T-helper 17 cell (primary cell): ENCODE measurements at regions not wholly inside any gene's neighbourhood (a gene's known extent, or its start where the extent isn't known, plus 50 kb on each side); places are given as distances from the start of the nearest gene placed in this dataset.

Experiments
- ATAC-seq: fragments of 150-1000 bp; cut with Tn5 transposase; 2 replicates; pipeline ENCODE4 v1.10.0; 2021; ENCODE audit warnings: mild to moderate bottlenecking, moderate library complexity
- DNase-seq, 3 donors: peaks; one replicate each; pipeline versions ENCODE4 v3.0.0 to v3.0.0-alpha.2; 2020 to 2021
- H3K9me3 ChIP-seq: one replicate; pipeline ENCODE4 v1.7.0; 2013; ENCODE audit warnings: low read length, mild to moderate bottlenecking; ENCODE audit not compliant: control insufficient read depth, poor library complexity, severe bottlenecking
- H3K27ac Mint-ChIP-seq: one replicate; pipeline ENCODE4 v1.8.0; 2022; ENCODE audit warnings: mild to moderate bottlenecking, moderate library complexity, mixed read lengths
- H3K27me3 Mint-ChIP-seq: one replicate; pipeline ENCODE4 v1.8.0; 2022; ENCODE audit warnings: mixed read lengths
- H3K36me3 Mint-ChIP-seq: one replicate; pipeline ENCODE4 v1.8.0; 2022; ENCODE audit warnings: low read depth, mixed read lengths
- H3K4me1 Mint-ChIP-seq: one replicate; pipeline ENCODE4 v1.8.0; 2022; ENCODE audit warnings: mild to moderate bottlenecking, mixed read lengths
- H3K4me3 Mint-ChIP-seq: one replicate; pipeline ENCODE4 v1.8.0; 2022; ENCODE audit warnings: mild to moderate bottlenecking, moderate library complexity, mixed read lengths

DNA sequence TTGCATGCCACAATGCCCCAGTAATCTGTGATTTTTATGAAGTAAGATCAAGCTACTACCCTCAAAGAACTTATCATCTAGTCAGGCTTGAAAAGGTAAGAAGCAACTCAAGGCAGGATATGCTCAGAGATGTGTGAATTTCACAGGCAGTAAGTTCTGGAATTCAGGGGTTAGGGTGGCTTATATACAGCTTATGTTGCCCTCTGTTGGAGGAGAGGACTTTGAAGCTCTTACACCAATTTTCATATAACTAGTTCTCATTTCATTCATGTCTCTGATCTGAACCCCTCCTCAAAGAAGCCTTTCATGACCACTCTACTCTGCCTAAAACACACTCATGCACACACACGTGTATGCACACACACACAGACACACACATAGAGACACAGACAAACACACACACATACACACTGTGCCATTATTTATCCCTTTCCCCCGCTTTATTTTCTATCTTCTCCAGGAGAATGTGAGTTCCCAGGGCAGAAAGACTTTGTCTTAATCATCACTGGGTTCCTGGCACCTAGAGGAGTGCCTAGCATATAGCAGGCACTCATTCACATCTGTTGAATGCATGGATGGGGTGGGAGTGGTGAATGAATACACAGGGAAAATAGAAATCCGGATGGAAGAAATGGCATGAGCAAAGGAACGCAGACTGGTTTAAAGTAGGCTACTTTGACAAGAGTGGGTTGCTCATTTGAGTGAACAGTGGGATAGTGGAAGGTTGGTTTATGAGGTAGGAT is 220.7 kb upstream of the ZBED5 start:
- Mint-ChIP-seq H3K27me3 (peaks cover 52% of the 10 kb centered on the region), H3K4me3 (no peak overlapping the region), H3K4me1 (peaks cover 6% of the 10 kb centered on the region), H3K27ac (no peak overlapping the region), H3K36me3 (peaks cover 7% of the 10 kb centered on the region)
- H3K9me3 ChIP-seq, result no peaks in the 10 kb centered on the region
- DNase-seq (no peak), ATAC-seq (no peak)

DNA sequence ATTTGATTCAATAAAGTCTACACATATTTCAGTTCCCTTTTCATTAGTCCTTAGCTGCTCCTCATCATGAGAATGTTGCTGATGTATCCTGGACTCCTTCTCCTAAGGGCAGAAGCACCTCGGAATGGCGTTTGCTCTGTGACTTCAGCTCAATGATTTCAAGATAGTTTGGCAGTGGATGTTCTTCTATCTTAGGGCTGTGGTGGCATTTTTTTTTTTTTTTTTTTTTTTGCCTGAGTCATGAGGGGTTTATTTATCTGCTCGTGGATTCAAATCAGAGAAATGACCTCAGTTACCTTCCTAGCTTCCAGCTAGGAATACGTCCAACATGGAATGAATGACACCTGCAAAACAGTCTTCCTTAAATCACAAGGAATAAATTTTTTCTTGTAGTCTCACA is 220.0 kb upstream of the ZBED5 start:
- no peaks in the 10 kb centered on the region for H3K9me3 ChIP-seq
- Mint-ChIP-seq H3K27ac (peak overlapping the region; percentile 0), H3K4me3 (no peak overlapping the region), H3K4me1 (peaks cover 12% of the 10 kb centered on the region), H3K36me3 (peaks cover 7% of the 10 kb centered on the region), H3K27me3 (peaks cover 57% of the 10 kb centered on the region)
- ATAC-seq (no peak), DNase-seq (no peak)

DNA sequence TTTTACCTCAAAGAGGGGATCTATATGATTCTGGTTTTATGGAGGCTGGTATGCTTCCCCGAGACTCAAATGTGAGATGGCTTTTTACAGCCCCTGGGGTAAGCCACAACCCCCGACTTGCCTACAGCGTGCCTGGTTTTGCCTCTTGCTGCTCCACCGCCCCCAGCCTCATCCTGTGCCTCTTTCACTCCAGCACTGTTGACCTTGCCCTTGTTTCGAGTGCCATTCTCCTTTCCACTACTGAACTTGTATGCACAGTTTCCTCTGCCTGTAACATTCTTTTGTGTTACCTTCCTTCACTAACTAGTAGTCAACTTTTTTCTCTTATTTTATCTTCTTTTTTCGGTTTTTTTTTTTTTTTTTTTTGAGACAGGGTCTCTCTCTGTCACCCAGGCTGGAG is 219.0 kb upstream of the ZBED5 start:
- DNase-seq, result no peak
- Mint-ChIP-seq H3K4me1 (peaks cover 17% of the 10 kb centered on the region), H3K27me3 (peaks cover 54% of the 10 kb centered on the region), H3K36me3 (peaks cover 10% of the 10 kb centered on the region), H3K27ac (no peak overlapping the region), H3K4me3 (no peak overlapping the region)
- ATAC-seq, result no peak
- no peaks in the 10 kb centered on the region for H3K9me3 ChIP-seq

DNA sequence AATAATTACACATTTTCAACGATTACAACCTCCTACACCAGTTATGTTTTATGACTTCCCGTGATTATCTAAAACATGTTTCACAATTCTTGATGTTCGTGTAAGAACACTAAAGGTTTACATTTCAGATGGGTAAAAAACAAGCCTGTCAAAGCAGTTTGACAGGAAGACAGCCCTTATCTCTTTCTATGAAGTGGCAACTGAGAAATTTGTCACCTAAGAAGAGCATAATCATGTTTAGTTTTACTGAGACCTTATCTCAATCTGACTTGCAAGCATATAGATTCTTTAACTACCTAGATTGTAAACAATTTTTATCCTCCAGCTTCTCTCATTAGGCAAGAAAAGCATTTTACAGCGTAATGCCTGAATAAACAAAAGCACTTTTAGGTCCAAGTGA is 218.4 kb upstream of the ZBED5 start:
- no peak for ATAC-seq
- Mint-ChIP-seq H3K36me3 (peaks cover 10% of the 10 kb centered on the region), H3K4me3 (no peak overlapping the region), H3K27me3 (peaks cover 49% of the 10 kb centered on the region), H3K27ac (no peak overlapping the region), H3K4me1 (peaks cover 17% of the 10 kb centered on the region)
- no peaks in the 10 kb centered on the region for H3K9me3 ChIP-seq
- DNase-seq, result no peak

DNA sequence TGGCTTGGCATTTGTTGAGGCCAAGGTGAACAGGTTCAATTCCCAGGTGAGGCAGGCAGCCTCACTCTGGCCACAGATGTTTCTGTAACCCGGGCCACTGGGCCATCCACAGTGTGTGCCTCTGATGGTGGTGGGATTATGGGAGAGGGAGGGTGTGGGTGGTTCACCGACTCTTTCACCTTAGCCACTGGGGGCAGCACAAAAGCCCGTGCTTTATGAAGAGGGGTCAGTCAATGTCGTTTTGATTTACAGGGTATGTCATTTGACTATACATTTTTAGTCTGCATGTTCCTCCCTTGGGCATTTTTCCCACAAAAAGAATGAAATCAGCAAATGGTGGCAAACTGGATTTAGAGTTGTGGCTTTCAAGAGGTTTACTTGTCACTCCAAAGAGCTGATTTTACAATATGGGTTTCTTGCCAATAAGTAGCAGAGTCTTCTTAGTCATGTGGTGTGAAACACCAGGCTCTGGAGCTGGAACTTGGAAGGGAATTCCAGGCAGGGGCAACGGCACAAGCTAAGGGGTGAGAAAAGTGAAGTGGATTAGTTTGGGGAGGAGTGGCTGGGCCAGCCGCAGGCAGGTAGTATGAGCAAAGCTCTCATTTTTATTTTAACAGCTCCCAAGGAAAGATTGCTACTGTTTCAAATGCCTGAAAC is 217.8 kb upstream of the ZBED5 start:
- H3K36me3 Mint-ChIP-seq, result peaks cover 8% of the 10 kb centered on the region
- no peak overlapping the region for H3K4me3 Mint-ChIP-seq
- no peak overlapping the region for H3K27ac Mint-ChIP-seq
- peaks cover 17% of the 10 kb centered on the region for H3K4me1 Mint-ChIP-seq
- no peaks in the 10 kb centered on the region for H3K9me3 ChIP-seq
- DNase-seq (no peak), ATAC-seq (no peak)
- H3K27me3 Mint-ChIP-seq, result peaks cover 43% of the 10 kb centered on the region

DNA sequence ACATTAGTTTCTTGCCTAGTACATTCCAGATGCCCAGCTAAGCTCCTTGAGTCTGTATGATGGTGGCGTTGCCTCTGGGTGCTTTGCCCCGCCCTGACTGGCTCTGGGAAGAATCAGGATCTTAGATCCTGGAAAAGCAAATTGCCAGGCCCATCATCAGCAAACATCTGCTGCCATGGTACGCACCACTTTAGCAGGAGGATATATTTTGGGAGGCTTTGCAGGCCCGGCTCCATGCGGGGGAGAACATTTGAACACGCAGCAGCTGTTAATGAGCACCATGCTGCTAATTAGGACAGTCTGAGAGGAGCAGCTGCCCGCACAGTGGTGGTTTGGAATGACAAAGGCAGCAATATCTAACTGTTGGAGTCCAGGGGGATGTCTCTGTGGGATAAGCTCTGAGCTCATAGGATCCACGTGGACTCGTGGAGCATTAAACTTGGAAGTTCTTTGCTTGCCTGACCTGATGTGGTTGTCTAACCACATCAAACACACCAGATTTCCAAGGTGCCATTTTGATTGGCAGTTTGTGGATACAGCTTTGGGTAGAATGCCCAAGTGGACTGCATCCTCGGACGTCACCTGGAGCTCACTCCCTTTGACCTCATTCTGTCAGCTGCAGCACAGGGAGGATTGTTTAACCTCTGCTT is 217.0 kb upstream of the ZBED5 start:
- no peak overlapping the region for H3K27ac Mint-ChIP-seq

DNA sequence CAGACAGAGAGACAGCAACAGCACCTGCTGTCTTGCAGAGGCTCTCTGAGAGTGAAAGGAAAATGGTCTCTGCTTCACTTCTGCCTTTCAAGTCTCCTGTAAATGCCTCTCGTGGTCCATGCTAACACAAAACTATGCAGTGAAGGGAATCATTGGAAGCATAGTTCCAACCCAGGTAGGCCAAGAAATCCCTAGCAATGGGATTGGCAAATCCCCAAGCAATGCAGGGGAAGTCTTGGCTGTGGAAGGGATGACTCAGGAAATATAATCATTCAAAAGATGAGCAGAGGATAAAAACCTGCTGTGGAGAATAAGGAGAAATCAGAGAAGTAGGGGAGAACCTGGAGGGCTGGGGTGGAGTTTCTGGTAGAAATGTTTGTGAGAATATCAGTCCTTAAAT is 216.1 kb upstream of the ZBED5 start:
- DNase-seq (no peak), ATAC-seq (no peak)
- H3K27me3 Mint-ChIP-seq, result peaks cover 29% of the 10 kb centered on the region
- peaks cover 7% of the 10 kb centered on the region for H3K36me3 Mint-ChIP-seq
- no peaks in the 10 kb centered on the region for H3K9me3 ChIP-seq
- H3K27ac Mint-ChIP-seq, result peak overlapping the region; percentile 82
- no peak overlapping the region for H3K4me3 Mint-ChIP-seq
- peaks cover 17% of the 10 kb centered on the region for H3K4me1 Mint-ChIP-seq

More for the DNA sequence above, 217.0 kb upstream of the ZBED5 start:
- peaks cover 8% of the 10 kb centered on the region for H3K36me3 Mint-ChIP-seq
- no peaks in the 10 kb centered on the region for H3K9me3 ChIP-seq
- H3K4me1 Mint-ChIP-seq, result peaks cover 17% of the 10 kb centered on the region
- no peak for DNase-seq
- H3K4me3 Mint-ChIP-seq, result no peak overlapping the region
- peaks cover 37% of the 10 kb centered on the region for H3K27me3 Mint-ChIP-seq
- no peak for ATAC-seq

DNA sequence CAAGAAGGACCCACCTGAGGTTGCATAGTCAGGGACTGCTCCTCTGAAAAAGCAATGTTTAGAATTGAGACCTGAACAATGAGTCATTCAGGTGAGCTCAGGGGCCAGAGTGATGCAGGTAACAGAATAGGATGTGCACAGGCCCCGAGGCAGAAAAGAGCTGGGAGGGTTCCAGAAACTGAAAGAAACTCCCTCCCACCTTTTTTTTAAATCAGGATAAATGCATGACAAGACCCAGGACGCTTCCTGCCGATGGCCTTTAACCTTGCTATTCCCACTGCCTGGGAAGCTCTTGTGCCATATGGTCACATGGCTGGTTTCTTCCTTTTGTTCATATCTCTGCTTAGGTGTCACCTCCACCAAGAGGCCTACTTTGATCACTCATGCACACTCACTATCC is 214.2 kb upstream of the ZBED5 start:
- peaks cover 5% of the 10 kb centered on the region for H3K36me3 Mint-ChIP-seq
- H3K27me3 Mint-ChIP-seq, result peaks cover 14% of the 10 kb centered on the region
- H3K4me1 Mint-ChIP-seq, result peaks cover 17% of the 10 kb centered on the region
- no peak overlapping the region for H3K4me3 Mint-ChIP-seq
- ATAC-seq (no peak), DNase-seq (no peak)
- H3K27ac Mint-ChIP-seq, result peak overlapping the region; percentile 29
- no peaks in the 10 kb centered on the region for H3K9me3 ChIP-seq

DNA sequence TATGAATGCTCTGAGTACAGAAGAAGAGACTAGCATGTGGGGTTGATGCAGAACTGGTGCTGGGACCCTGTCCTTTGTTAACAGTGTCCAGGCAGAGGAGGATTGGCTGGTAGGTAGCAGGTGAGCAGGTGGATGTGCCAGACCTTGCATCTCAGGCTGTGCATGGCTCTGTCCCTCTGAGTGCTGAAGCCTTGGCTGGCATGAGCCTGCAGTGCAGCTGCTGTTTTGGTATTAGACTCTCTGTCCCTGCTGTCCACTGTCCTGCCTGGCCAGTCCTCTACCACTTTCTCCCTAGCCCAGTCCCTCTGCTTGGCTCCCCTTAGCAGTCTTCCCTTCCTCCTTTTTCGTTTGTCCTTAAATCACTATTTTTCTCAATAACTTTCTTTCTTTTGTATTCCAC is 213.6 kb upstream of the ZBED5 start:
- DNase-seq, result no peak
- no peaks in the 10 kb centered on the region for H3K9me3 ChIP-seq
- Mint-ChIP-seq H3K4me1 (peaks cover 15% of the 10 kb centered on the region), H3K36me3 (peaks cover 5% of the 10 kb centered on the region), H3K27ac (no peak overlapping the region), H3K27me3 (peaks cover 12% of the 10 kb centered on the region), H3K4me3 (no peak overlapping the region)
- no peak for ATAC-seq

DNA sequence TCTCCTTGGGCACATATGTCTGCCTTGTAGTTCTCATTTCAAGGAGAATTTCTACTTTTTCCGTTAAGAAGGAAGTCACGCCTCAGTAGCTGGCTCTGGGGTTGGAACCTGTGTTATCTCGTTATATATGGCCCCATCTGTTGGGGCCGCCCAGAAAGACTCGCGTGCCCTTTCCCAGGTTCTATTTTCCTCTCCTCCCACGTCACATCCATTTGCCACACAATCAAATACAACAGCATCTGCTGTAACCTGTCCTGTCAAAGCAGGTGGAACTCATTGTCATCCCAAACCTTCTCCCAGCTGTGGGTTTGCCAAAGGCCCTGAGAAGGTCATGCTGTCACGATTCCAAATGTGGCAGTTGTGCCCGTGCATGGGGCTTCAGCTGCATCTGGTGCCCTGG is 213.1 kb upstream of the ZBED5 start:
- peaks cover 5% of the 10 kb centered on the region for H3K36me3 Mint-ChIP-seq
- H3K4me3 Mint-ChIP-seq, result no peak overlapping the region
- ATAC-seq (no peak), DNase-seq (no peak)
- H3K9me3 ChIP-seq, result no peaks in the 10 kb centered on the region
- peaks cover 12% of the 10 kb centered on the region for H3K4me1 Mint-ChIP-seq
- H3K27ac Mint-ChIP-seq, result no peak overlapping the region
- H3K27me3 Mint-ChIP-seq, result peaks cover 12% of the 10 kb centered on the region

DNA sequence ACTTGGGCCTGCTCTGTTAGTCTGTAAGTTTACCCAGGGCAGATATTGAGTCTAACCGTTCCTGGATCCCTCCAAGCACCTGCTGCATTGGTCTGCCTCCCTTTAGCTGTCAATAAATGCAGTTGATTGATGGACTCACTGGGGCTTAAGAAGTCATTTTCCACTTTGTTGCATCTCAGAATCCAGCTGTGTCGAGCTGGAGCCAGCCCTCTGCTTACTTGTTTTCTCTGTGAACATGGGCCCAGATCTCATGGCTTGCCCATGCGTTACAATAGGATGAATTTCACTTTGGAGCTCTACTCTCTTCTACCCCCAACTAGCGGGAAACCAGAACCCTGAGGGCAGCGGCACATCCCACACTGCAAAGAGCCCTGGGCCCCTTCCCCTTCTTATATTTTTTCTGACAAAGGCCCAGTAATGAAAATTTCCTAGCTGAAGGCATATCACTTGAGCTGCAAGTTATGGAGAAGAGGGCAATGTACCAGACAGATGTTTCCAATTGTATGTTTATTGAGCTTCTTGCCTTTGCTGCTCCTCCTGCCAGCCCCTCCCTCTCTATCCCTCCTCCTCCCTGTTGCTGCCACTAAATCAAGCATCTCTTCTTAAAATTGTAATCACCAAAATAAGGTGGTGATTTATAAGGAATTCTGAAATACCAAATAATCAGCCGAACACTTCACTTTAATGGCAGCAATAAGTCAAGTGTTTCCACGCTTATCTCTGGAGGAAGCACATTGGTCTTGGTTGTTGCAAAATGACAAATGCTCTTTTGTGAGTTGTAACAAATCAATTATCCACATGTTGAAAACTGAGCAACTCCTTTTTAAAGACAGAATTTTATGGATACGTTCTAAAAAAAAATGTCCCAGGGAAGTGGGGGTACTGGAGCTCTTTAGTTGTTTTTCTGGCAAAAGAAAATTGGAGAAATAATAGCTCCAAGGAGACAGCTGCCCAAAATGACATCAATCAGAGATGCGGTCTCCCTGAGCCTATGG is 212.3 kb upstream of the ZBED5 start:
- no peak overlapping the region for H3K4me3 Mint-ChIP-seq
- H3K36me3 Mint-ChIP-seq, result peaks cover 5% of the 10 kb centered on the region
- ATAC-seq (no peak), DNase-seq (no peak)
- H3K4me1 Mint-ChIP-seq, result peaks cover 12% of the 10 kb centered on the region
- H3K9me3 ChIP-seq, result no peaks in the 10 kb centered on the region
- H3K27me3 Mint-ChIP-seq, result peaks cover 12% of the 10 kb centered on the region
- no peak overlapping the region for H3K27ac Mint-ChIP-seq

DNA sequence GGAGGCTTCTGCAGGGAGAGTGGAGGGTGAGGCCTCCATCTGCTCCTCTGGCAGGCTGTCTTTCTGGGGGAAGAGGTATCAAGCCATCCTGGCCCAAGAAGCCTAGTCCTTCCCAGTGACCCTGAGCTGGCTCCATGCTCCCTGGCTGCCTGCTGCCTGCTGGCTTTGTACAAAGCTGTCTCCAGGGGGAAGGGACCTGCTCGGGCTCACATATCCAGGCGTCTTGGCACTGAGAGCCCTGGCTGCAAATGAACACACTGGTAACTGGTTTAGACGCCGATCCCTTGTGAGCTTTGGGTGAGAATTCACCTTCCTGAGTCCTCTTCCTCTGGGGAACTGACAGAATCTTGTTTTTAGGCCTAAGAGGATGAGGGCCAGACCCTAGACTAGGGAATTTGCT is 210.3 kb upstream of the ZBED5 start:
- DNase-seq (no peak), ATAC-seq (no peak)
- H3K9me3 ChIP-seq, result no peaks in the 10 kb centered on the region
- H3K36me3 Mint-ChIP-seq, result peaks cover 3% of the 10 kb centered on the region
- H3K27me3 Mint-ChIP-seq, result peaks cover 2% of the 10 kb centered on the region
- H3K27ac Mint-ChIP-seq, result peak overlapping the region; percentile 46
- peaks cover 6% of the 10 kb centered on the region for H3K4me1 Mint-ChIP-seq
- H3K4me3 Mint-ChIP-seq, result no peak overlapping the region

DNA sequence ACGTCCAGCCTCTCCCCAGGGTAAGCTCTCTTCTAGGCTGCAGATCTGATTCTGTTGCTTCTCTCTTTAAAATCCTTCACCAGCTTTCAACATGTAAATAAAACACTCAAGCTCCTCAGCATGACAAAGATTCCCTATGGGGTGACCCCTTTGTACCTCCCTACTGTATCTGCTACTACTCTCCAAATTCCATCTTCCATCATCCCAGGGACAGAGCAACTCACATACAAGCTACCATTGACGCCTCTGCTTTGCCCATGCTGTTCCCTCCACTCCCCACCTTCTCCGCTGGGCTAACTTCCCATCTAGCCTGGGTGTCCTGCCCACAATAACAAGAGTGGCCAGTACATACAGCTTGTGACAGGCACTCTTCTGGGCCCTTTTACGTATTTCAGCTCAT is 207.5 kb upstream of the ZBED5 start:
- Mint-ChIP-seq H3K4me3 (no peak overlapping the region), H3K36me3 (no peaks in the 10 kb centered on the region), H3K4me1 (no peaks in the 10 kb centered on the region), H3K27me3 (no peaks in the 10 kb centered on the region), H3K27ac (no peak overlapping the region)
- DNase-seq (no peak), ATAC-seq (no peak)
- H3K9me3 ChIP-seq, result no peaks in the 10 kb centered on the region
